ENCODE measurements at regions not wholly inside any gene's neighbourhood (a gene's known extent, or its start where the extent isn't known, plus 50 kb on each side); places are given as distances from the start of the nearest gene placed in this dataset.

- TF ChIP-seq CTCF (conservative IDR thresholded peaks at IDR 0.05 in 1 of 2, IDR thresholded peaks at IDR 0.05 in 1 of 2; ENCODE audit: extremely low read depth in 1 of 2, insufficient read depth in 1 of 2, low read depth in 1 of 2, low read length in 2 of 2) = no peak
- TF ChIP-seq EZH2 (IDR thresholded peaks at IDR 0.05; ENCODE audit: borderline replicate concordance, low read length) = no peak
Observed at GRCh38 chr11:104451197-104451893, 287.4 kb upstream of the PDGFD start.
